Pancreas (tissue), 10 donors: ENCODE measurements at regions not wholly inside any gene's neighbourhood (a gene's known extent, or its start where the extent isn't known, plus 50 kb on each side); places are given as distances from the start of the nearest gene placed in this dataset.

Experiments
- ATAC-seq, 4 donors: fragments of 200-7000 bp; cut with Tn5 transposase; one replicate each; pipeline versions ENCODE4 v1.8.0 to v1.9.1; 2020; ENCODE audit warnings: mild to moderate bottlenecking in 4 of 4, moderate library complexity in 4 of 4
- DNase-seq, 6 donors: peaks; one replicate each; pipeline ENCODE4 v3.0.0-alpha.2; 2020
- FAIRE-seq: peaks from 2 replicates; lab custom pipeline; 2012; peaks lifted over from hg19 to GRCh38; lab: Jason Lieb, UNC
- H3K27ac ChIP-seq, 4 donors: fragments of 200-600 bp; sonication (generic); 1 replicate in 3 of 4; 2 replicates in 1 of 4; pipeline versions ENCODE4 v1.5.0 to v1.8.0; 2020
- H3K27me3 ChIP-seq, 4 donors: fragments of 200-600 bp; one replicate each; pipeline ENCODE4 v1.8.0; 2021
- H3K36me3 ChIP-seq, 3 donors: fragments of 200-600 bp; sonication (generic) in 1 of 3; one replicate each; pipeline versions ENCODE4 v1.5.0 to v1.8.0; 2020 to 2021
- H3K4me1 ChIP-seq, 3 donors: fragments of 200-600 bp; one replicate each; pipeline ENCODE4 v1.8.0; 2021
- H3K4me3 ChIP-seq, 4 donors: fragments of 200-600 bp; sonication (generic) in 2 of 4; one replicate each; pipeline versions ENCODE4 v1.5.0 to v1.8.0; 2020 to 2021
- H3K9me3 ChIP-seq, 4 donors: fragments of 200-600 bp; one replicate each; pipeline ENCODE4 v1.8.0; 2021
- WGBS, 2 donors: extraction: QIAGEN DNeasy Blood & Tissue Kit; methylation state at CpG; one replicate each; pipeline ENCODE4 v1.1.7; 2013; 5-methylcytosine and 5-hydroxymethylcytosine counted together
- intact Hi-C, 3 donors: fragments of 100-400 bp; cut with DNase I; formaldehyde crosslinking; loops; one replicate each; pipeline versions ENCODE4 v1.11.1 to v1.14.2; 2022
- TF ChIP-seq, protein P1 (sequence below), 4 donors: fragments of 200-600 bp; sonication (generic) in 3 of 4; IDR thresholded peaks; one replicate each; pipeline versions ENCODE4 v1.5.0 to v1.8.0; 2021; ENCODE audit warnings: antibody characterized with exemption in 4 of 4
- donor health status: healthy with polysubstance abuse.
- donor health status: DM: no; HTN: no; CAD: no; lungs with moderate emphysema.
- donor health status: DM: no; HTN: no; CAD: no.
- donor health status: control.
- donor health status: control.
- donor health status: Bipolar disorder and iron deficiency.
- donor health status: DM: yes; HTN: yes; CAD: no.
- donor health status: DM: no; HTN: no; CAD: no.
- donor health status: DM: no; HTN: no; CAD: no.
- donor health status: DM: yes; HTN: yes; CAD: no.

- H3K4me3 ChIP-seq: no peak overlapping the region
- H3K36me3 ChIP-seq: no peaks in the 10 kb centered on the region
- no peaks in the 10 kb centered on the region for H3K9me3 ChIP-seq
- no peak overlapping the region for H3K27ac ChIP-seq
- TF ChIP-seq, protein P1, sequence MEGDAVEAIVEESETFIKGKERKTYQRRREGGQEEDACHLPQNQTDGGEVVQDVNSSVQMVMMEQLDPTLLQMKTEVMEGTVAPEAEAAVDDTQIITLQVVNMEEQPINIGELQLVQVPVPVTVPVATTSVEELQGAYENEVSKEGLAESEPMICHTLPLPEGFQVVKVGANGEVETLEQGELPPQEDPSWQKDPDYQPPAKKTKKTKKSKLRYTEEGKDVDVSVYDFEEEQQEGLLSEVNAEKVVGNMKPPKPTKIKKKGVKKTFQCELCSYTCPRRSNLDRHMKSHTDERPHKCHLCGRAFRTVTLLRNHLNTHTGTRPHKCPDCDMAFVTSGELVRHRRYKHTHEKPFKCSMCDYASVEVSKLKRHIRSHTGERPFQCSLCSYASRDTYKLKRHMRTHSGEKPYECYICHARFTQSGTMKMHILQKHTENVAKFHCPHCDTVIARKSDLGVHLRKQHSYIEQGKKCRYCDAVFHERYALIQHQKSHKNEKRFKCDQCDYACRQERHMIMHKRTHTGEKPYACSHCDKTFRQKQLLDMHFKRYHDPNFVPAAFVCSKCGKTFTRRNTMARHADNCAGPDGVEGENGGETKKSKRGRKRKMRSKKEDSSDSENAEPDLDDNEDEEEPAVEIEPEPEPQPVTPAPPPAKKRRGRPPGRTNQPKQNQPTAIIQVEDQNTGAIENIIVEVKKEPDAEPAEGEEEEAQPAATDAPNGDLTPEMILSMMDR (IDR thresholded peaks at IDR 0.05): no peak
- FAIRE-seq (no peak), DNase-seq (no peak), ATAC-seq (no peak)
- WGBS, 2 donors: 41 to 59% methylated on average over 3 of the region's 3 CpGs
- no peaks in the 10 kb centered on the region for H3K4me1 ChIP-seq
- H3K27me3 ChIP-seq: no peaks in the 10 kb centered on the region
- intact Hi-C loops: no loop called here
These were observed 392.8 kb upstream of the NDST3 start for GRCh38 chr4:117641519-117641918.

DNA sequence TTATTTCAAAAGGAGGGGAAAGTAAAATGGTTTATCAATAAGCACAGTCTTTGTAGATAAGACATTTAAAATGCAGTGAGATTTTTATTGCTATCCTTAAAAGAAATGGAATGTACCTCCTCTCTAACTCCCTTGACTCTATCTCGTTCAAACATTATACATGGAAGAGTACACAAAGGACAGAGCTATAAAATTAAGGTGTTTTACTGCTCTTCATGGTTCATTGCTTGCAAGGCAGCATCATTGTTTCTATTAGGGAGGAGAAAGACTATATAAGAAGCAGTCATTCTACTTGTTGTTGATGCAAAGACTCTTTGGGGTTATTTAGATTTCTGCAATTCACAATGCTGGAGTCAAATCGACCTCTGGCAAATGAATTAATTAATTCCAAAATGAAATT lies 380.2 kb upstream of the NDST3 start:
- ATAC-seq (no peak), DNase-seq (no peak), FAIRE-seq (no peak)
- Histone ChIP-seq H3K4me3 (no peak overlapping the region), H3K27me3 (no peaks in the 10 kb centered on the region), H3K4me1 (no peaks in the 10 kb centered on the region), H3K9me3 (no peaks in the 10 kb centered on the region), H3K27ac (no peak overlapping the region), H3K36me3 (no peaks in the 10 kb centered on the region)
- intact Hi-C loops: no loop called here
- 10 to 14% methylated on average over 2 of the region's 2 CpGs for WGBS, 2 donors
- TF ChIP-seq, protein P1 (IDR thresholded peaks at IDR 0.05): no peak

- no peak for DNase-seq
- no peak for FAIRE-seq
- Histone ChIP-seq H3K27ac (no peak overlapping the region), H3K4me1 (no peaks in the 10 kb centered on the region), H3K27me3 (no peaks in the 10 kb centered on the region), H3K36me3 (no peaks in the 10 kb centered on the region), H3K9me3 (no peaks in the 10 kb centered on the region), H3K4me3 (no peak overlapping the region)
- ATAC-seq: no peak
- 52 to 78% methylated on average over 1 of the region's 1 CpG for WGBS, 2 donors
- intact Hi-C loops: no loop called here
- TF ChIP-seq, protein P1 (IDR thresholded peaks at IDR 0.05): no peak
These were observed 373.6 kb upstream of the NDST3 start for GRCh38 chr4:117660668-117661067.

DNA sequence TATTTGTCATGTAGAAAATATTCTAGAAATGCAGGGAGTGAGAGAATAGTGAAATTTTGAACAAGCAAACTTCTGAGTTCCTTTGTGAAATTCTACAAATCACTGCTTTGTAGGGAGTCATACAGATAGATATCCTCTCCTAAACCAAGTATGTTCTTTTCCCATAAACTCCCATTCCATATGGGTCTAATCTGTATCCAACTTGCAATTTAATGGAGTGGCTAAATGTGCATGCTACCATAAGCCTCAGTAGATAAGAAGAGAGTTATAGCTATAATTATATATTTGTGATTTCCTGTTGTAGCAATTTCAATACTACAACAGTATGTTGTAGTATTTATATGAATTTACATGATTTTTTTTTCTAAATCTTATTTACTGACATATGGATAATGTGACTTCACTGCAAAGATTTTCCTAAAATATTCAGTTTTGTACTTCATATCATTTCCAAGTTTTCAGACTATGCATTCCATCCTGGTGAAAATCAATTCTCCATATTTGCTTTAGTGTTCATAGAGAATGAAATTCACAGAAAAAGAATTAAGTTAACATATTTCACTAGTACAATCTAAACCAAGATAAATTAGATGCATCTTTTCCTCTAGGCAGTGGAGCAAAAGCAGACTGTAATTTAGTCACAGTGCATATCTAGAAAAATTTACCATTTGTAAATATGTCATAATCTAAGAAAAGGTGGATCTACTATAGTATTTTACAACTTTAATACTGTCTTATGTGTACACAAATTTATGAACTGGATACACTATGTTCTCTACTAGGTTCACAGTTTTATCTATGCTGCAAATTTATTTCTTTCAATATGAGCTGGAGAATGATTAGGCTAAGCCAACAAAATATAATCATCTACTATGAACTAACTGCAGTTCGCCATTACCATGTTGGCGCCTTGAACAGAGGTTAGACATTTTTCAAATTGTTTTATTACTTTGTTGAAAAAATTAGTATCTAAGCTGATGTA lies 372.9 kb upstream of the NDST3 start:
- 72 to 74% methylated on average over 2 of the region's 2 CpGs for WGBS, 2 donors
- Histone ChIP-seq H3K9me3 (no peaks in the 10 kb centered on the region), H3K36me3 (no peaks in the 10 kb centered on the region), H3K4me3 (no peak overlapping the region), H3K27ac (no peak overlapping the region), H3K4me1 (no peaks in the 10 kb centered on the region), H3K27me3 (no peaks in the 10 kb centered on the region)
- DNase-seq (no peak), FAIRE-seq (no peak), ATAC-seq (no peak)
- TF ChIP-seq, protein P1 (IDR thresholded peaks at IDR 0.05): no peak
- intact Hi-C loops: no loop called here
